Activated T-cell treated with anti-CD3 and anti-CD28 coated beads for 24 hours (primary cell): ENCODE measurements at regions not wholly inside any gene's neighbourhood (a gene's known extent, or its start where the extent isn't known, plus 50 kb on each side); places are given as distances from the start of the nearest gene placed in this dataset.

ENCODE experiments used
- DNase-seq: peaks from one replicate; pipeline ENCODE4 v3.0.0-alpha.2; 2020; ENCODE audit warnings: low read depth

- DNase-seq, result no peak
Measured at GRCh38 chr1:55716610-55717009, 501.4 kb upstream of the USP24 start.

GRCh38 chr1:55716151-55716550 lies 501.0 kb upstream of the USP24 start:
- DNase-seq, result no peak

GRCh38 chr1:55714230-55714629 lies 499.1 kb upstream of the USP24 start:
- no peak for DNase-seq

- DNase-seq, result no peak
Measured at GRCh38 chr1:55713516-55713915, 498.4 kb upstream of the USP24 start.

GRCh38 chr1:55712148-55712547 lies 497.0 kb upstream of the USP24 start:
- DNase-seq, result no peak

GRCh38 chr1:55708781-55709180 lies 493.6 kb upstream of the USP24 start:
- DNase-seq, result no peak

- DNase-seq, result no peak
Measured at GRCh38 chr1:55707846-55708245, 492.7 kb upstream of the USP24 start.

GRCh38 chr1:55707196-55707595 lies 492.0 kb upstream of the USP24 start:
- DNase-seq, result no peak

GRCh38 chr1:55706397-55706796 lies 491.2 kb upstream of the USP24 start:
- no peak for DNase-seq

- DNase-seq, result no peak
Measured at GRCh38 chr1:55703726-55704363, 488.7 kb upstream of the USP24 start.

- no peak for DNase-seq
Measured at GRCh38 chr1:55702064-55702463, 486.9 kb upstream of the USP24 start.

GRCh38 chr1:55700359-55701130 lies 485.4 kb upstream of the USP24 start:
- no peak for DNase-seq

GRCh38 chr1:55699228-55699627 lies 484.1 kb upstream of the USP24 start:
- DNase-seq, result no peak

GRCh38 chr1:55697997-55698535 lies 482.9 kb upstream of the USP24 start:
- DNase-seq, result no peak

- no peak for DNase-seq
Measured at GRCh38 chr1:55696891-55697290, 481.7 kb upstream of the USP24 start.

GRCh38 chr1:55696181-55696754 lies 481.1 kb upstream of the USP24 start:
- no peak for DNase-seq

GRCh38 chr1:55695552-55695951 lies 480.4 kb upstream of the USP24 start:
- DNase-seq, result no peak

GRCh38 chr1:55695151-55695550 lies 480.0 kb upstream of the USP24 start:
- no peak for DNase-seq

GRCh38 chr1:55694310-55694801 lies 479.2 kb upstream of the USP24 start:
- DNase-seq, result no peak

GRCh38 chr1:55692726-55693125 lies 477.6 kb upstream of the USP24 start:
- DNase-seq, result no peak

- no peak for DNase-seq
Measured at GRCh38 chr1:55690366-55690765, 475.2 kb upstream of the USP24 start.

GRCh38 chr1:55689800-55690199 lies 474.6 kb upstream of the USP24 start:
- DNase-seq, result no peak

- DNase-seq, result no peak
Measured at GRCh38 chr1:55685560-55685959, 470.4 kb upstream of the USP24 start.
